Stomach (tissue), 4 donors: ENCODE measurements at regions not wholly inside any gene's neighbourhood (a gene's known extent, or its start where the extent isn't known, plus 50 kb on each side); places are given as distances from the start of the nearest gene placed in this dataset.

Experiments
- CTCF ChIP-seq, 7 experiments: fragments of 450-650 bp in 4 of 7; fragments of 200-600 bp in 3 of 7; sonication (generic) in 3 of 7; IDR thresholded peaks; one replicate each; pipeline ENCODE4 v1.5.1; 2016 to 2019; ENCODE audit warnings: antibody characterized with exemption in 7 of 7, control low read depth in 2 of 7, mild to moderate bottlenecking in 1 of 7
- POLR2A ChIP-seq, 4 donors: fragments of 450-650 bp; IDR thresholded peaks; one replicate each; pipeline ENCODE4 v1.6.1; 2016; ENCODE audit warnings: antibody characterized with exemption in 4 of 4, control low read depth in 2 of 4, mild to moderate bottlenecking in 1 of 4, moderate library complexity in 1 of 4

GRCh38 chr3:16801698-16802097, 83.1 kb upstream of the PLCL2 start:
- TF ChIP-seq POLR2A (IDR thresholded peaks at IDR 0.05), result no peak
- TF ChIP-seq CTCF (IDR thresholded peaks at IDR 0.05), result no peak
